HCT116 (cell line): ENCODE measurements at regions not wholly inside any gene's neighbourhood (a gene's known extent, or its start where the extent isn't known, plus 50 kb on each side); places are given as distances from the start of the nearest gene placed in this dataset.

Experiments
- ATAC-seq: fragments of 200-7000 bp; cut with Tn5 transposase; 2 replicates; pipeline ENCODE4 v1.9.1; 2020; ENCODE audit warnings: mild to moderate bottlenecking, moderate library complexity
- BruUV-seq: library from RNA; stranded (reverse); fragments of 400-500 nt; replicated peaks from 2 replicates; lab custom pipeline; 2021; lab: Mats Ljungman, UMichigan
- CTCF ChIA-PET: fragments of 300-600 bp; sonication (Branson Sonifier 250); formaldehyde crosslinking; loops from one replicate; lab custom pipeline; 2021; ENCODE audit warnings: antibody characterized with exemption; lab: Charles Lee
- POLR2A ChIA-PET: fragments of 300-600, 350-600 bp; sonication (Branson Sonifier 250); formaldehyde crosslinking; loops from one replicate; lab custom pipeline; 2021; ENCODE audit warnings: antibody characterized with exemption; lab: Charles Lee
- RAD21 ChIA-PET, 2 experiments: fragments of 300-600 bp; sonication (Branson Sonifier 250); formaldehyde crosslinking; loops; one replicate each; lab custom pipeline; 2023; ENCODE audit warnings: low total read pairs in 2 of 2; ENCODE audit not compliant: uncharacterized antibody in 2 of 2, unreplicated experiment in 2 of 2, low non-redundant PET in 1 of 2; lab: Charles Lee
- DNase-seq: peaks from one replicate; pipeline ENCODE4 v3.0.0-alpha.2; 2010; ENCODE audit warnings: low read depth, low spot score
- H2AFZ ChIP-seq: fragments of 200-600 bp; shearing (Covaris generic), sonication (generic); 2 replicates; pipeline ENCODE4 v1.6.1; 2017; ENCODE audit warnings: low read depth, mixed run types, mixed read lengths, antibody characterized with exemption, low read length; ENCODE audit not compliant: poor library complexity, severe bottlenecking
- H3K27ac ChIP-seq: 2 replicates; pipeline ENCODE4 v1.5.1; 2012; ENCODE audit warnings: low read depth, low read length
- H3K27me3 ChIP-seq: fragments of 200-600 bp; sonication (generic); 2 replicates; pipeline ENCODE4 v1.6.1; 2016; ENCODE audit warnings: mixed run types, low read length, mixed read lengths; ENCODE audit not compliant: insufficient read depth
- H3K36me3 ChIP-seq, 2 experiments: fragments of 200-500 bp in 1 of 2; fragments of 200-600 bp in 1 of 2; sonication (Bioruptor generic) in 1 of 2; sonication (generic) in 1 of 2; 2 replicates each; pipeline versions ENCODE4 v1.5.1 to v1.6.1; 2014 to 2016; ENCODE audit warnings: low read length in 2 of 2, inconsistent platforms in 1 of 2, mixed read lengths in 1 of 2, mixed run types in 1 of 2; ENCODE audit not compliant: insufficient read depth in 2 of 2, control insufficient read depth in 1 of 2
- H3K4me1 ChIP-seq, 2 experiments: fragments of 200-600 bp in 1 of 2; sonication (generic) in 1 of 2; 2 replicates each; pipeline versions ENCODE4 v1.5.1 to v1.6.1; 2012 to 2017; ENCODE audit warnings: low read length in 2 of 2, inconsistent platforms in 1 of 2, mild to moderate bottlenecking in 1 of 2, mixed read lengths in 1 of 2, mixed run types in 1 of 2, moderate library complexity in 1 of 2; ENCODE audit not compliant: insufficient read depth in 2 of 2, control insufficient read depth in 1 of 2
- H3K4me2 ChIP-seq: fragments of 200-600 bp; sonication (generic); 2 replicates; pipeline ENCODE4 v1.6.1; 2017; ENCODE audit warnings: mixed run types, low read length, mixed read lengths
- H3K4me3 ChIP-seq, 2 experiments: fragments of 200-600 bp in 1 of 2; sonication (generic) in 1 of 2; replicated peaks in 1 of 2; 2 replicates each; pipeline ENCODE4 v1.5.1; 2011 to 2016; ENCODE audit warnings: low read length in 2 of 2, control low read depth in 1 of 2, low read depth in 1 of 2, mild to moderate bottlenecking in 1 of 2, mixed read lengths in 1 of 2, mixed run types in 1 of 2
- H3K79me2 ChIP-seq: fragments of 200-600 bp; sonication (generic); 2 replicates; pipeline ENCODE4 v1.6.1; 2017; ENCODE audit warnings: mild to moderate bottlenecking, mixed run types, low read length, moderate library complexity, mixed read lengths; ENCODE audit not compliant: insufficient read depth
- H3K9ac ChIP-seq: fragments of 200-600 bp; sonication (generic); 2 replicates; pipeline ENCODE4 v1.6.1; 2016; ENCODE audit warnings: low read length, mixed read lengths
- H3K9me2 ChIP-seq: fragments of 200-600 bp; sonication (generic), shearing (Covaris generic); 2 replicates; pipeline ENCODE4 v1.6.1; 2017; ENCODE audit warnings: mixed run types, mild to moderate bottlenecking, moderate library complexity; ENCODE audit not compliant: insufficient read depth
- H3K9me3 ChIP-seq, 2 experiments: fragments of 200-500 bp in 1 of 2; fragments of 200-600 bp in 1 of 2; sonication (Bioruptor generic) in 1 of 2; sonication (generic) in 1 of 2; 2 replicates each; pipeline ENCODE4 v1.6.1; 2014 to 2017; ENCODE audit warnings: low read length in 2 of 2, mixed read lengths in 2 of 2, inconsistent platforms in 1 of 2, low read depth in 1 of 2, mild to moderate bottlenecking in 1 of 2, mixed run types in 1 of 2, moderate library complexity in 1 of 2; ENCODE audit not compliant: control insufficient read depth in 1 of 2, insufficient read depth in 1 of 2
- H4K20me1 ChIP-seq: fragments of 200-600 bp; sonication (generic), shearing (Covaris generic); 2 replicates; pipeline ENCODE4 v1.6.1; 2017; ENCODE audit warnings: mixed run types, mild to moderate bottlenecking, moderate library complexity; ENCODE audit not compliant: insufficient read depth
- CBX3 ChIP-seq: IDR thresholded peaks from 2 replicates; pipeline ENCODE4 v1.6.1; 2012; ENCODE audit warnings: low read depth
- CEBPB ChIP-seq: IDR thresholded peaks from 2 replicates; pipeline ENCODE4 v1.6.1; 2012; ENCODE audit warnings: low read depth
- EGR1 ChIP-seq: IDR thresholded peaks from 2 replicates; pipeline ENCODE4 v1.6.1; 2012; ENCODE audit warnings: low read depth
- EZH2 ChIP-seq: fragments of 200-600 bp; sonication (generic); IDR thresholded peaks from 2 replicates; pipeline ENCODE4 v1.6.1; 2017; ENCODE audit warnings: antibody characterized with exemption, mixed run types
- EZH2phosphoT487 ChIP-seq: fragments of 200-600 bp; IDR thresholded peaks from 2 replicates; pipeline ENCODE4 v1.6.1; 2018; ENCODE audit warnings: antibody characterized with exemption, borderline replicate concordance
- JUND ChIP-seq: IDR thresholded peaks from 2 replicates; pipeline ENCODE4 v1.6.1; 2012
- POLR2A ChIP-seq: IDR thresholded peaks from 2 replicates; pipeline ENCODE4 v1.7.0; 2011; ENCODE audit warnings: borderline replicate concordance; ENCODE audit not compliant: insufficient read depth, insufficient read length; ENCODE audit errors: extremely low read depth
- RAD21 ChIP-seq: IDR thresholded peaks from 2 replicates; pipeline ENCODE4 v1.6.1; 2012; ENCODE audit warnings: low read depth, mild to moderate bottlenecking
- SIN3A ChIP-seq: IDR thresholded peaks from 2 replicates; pipeline ENCODE4 v1.6.1; 2012; ENCODE audit warnings: low read depth
- SP1 ChIP-seq: IDR thresholded peaks from 2 replicates; pipeline ENCODE4 v1.6.1; 2012; ENCODE audit warnings: low read depth
- SRF ChIP-seq: IDR thresholded peaks from 2 replicates; pipeline ENCODE4 v1.6.1; 2012; ENCODE audit warnings: low read depth
- TCF7L2 ChIP-seq: IDR thresholded peaks from 2 replicates; pipeline ENCODE4 v1.7.0; 2011; ENCODE audit warnings: borderline replicate concordance, inconsistent platforms; ENCODE audit not compliant: insufficient read depth, insufficient read length; ENCODE audit errors: extremely low read depth
- YY1 ChIP-seq: IDR thresholded peaks from 2 replicates; pipeline ENCODE4 v1.6.1; 2011; ENCODE audit warnings: low read length, low read depth, moderate library complexity, mild to moderate bottlenecking; ENCODE audit not compliant: insufficient replicate concordance; ENCODE audit errors: extremely low read depth
- ZFX ChIP-seq: fragments of 450-650 bp; IDR thresholded peaks from 2 replicates; pipeline ENCODE4 v1.6.1; 2017
- ZNF274 ChIP-seq: fragments of 200-500 bp; sonication (Bioruptor generic); IDR thresholded peaks from 2 replicates; pipeline ENCODE4 v1.6.1; 2014; ENCODE audit warnings: mild to moderate bottlenecking, low read depth, low read length, inconsistent platforms
- intact Hi-C: fragments of 100-400 bp; cut with micrococcal nuclease; formaldehyde crosslinking; loops from 2 replicates; pipeline ENCODE4 v1.10.0; 2022
- TF ChIP-seq, protein P1 (sequence below): IDR thresholded peaks from 2 replicates; pipeline ENCODE4 v1.6.1; 2012
- TF ChIP-seq, protein P2 (sequence below), 3 experiments: fragments of 200-600 bp in 1 of 3; sonication (generic) in 1 of 3; IDR thresholded peaks in 2 of 3; conservative IDR thresholded peaks in 1 of 3; 2 replicates each; pipeline ENCODE4 v1.5.1; 2012 to 2017; ENCODE audit warnings: low read depth in 2 of 3, low read length in 2 of 3, antibody characterized with exemption in 1 of 3, borderline replicate concordance in 1 of 3, control low read depth in 1 of 3, mild to moderate bottlenecking in 1 of 3, mixed read lengths in 1 of 3, mixed run types in 1 of 3, moderate library complexity in 1 of 3; ENCODE audit not compliant: insufficient read depth in 1 of 3
- TF ChIP-seq, protein P3 (sequence below): IDR thresholded peaks from 2 replicates; pipeline ENCODE4 v1.6.1; 2011; ENCODE audit warnings: mild to moderate bottlenecking, low read length, moderate library complexity; ENCODE audit not compliant: insufficient replicate concordance; ENCODE audit errors: extremely low read depth
- TF ChIP-seq, protein P4 (sequence below): IDR thresholded peaks from 2 replicates; pipeline ENCODE4 v1.6.1; 2012; ENCODE audit warnings: low read depth
- TF ChIP-seq, protein P5 (sequence below): IDR thresholded peaks from 2 replicates; pipeline ENCODE4 v1.6.1; 2012

- no TSS peak for BruUV-seq
- POLR2A ChIA-PET, result no interaction called here
- RAD21 ChIA-PET, result no interaction called here
- intact Hi-C loops, result no loop called here
- H3K27me3 ChIP-seq, result no peaks in the 10 kb centered on the region
- no peak overlapping the region for H3K4me3 ChIP-seq
- no peak overlapping the region for H2AFZ ChIP-seq
- no peaks in the 10 kb centered on the region for H3K79me2 ChIP-seq
- no peak overlapping the region for H3K9ac ChIP-seq
- H3K4me2 ChIP-seq, result no peak overlapping the region
- TF ChIP-seq JUND (no peak), YY1 (no peak), EGR1 (no peak), EZH2 (no peak), RAD21 (no peak), ZNF274 (no peak), TCF7L2 (no peak), SRF (no peak), ZFX (no peak), SP1 (no peak), POLR2A (no peak), SIN3A (no peak), CEBPB (no peak), CBX3 (no peak), EZH2phosphoT487 (no peak)
- TF ChIP-seq, protein P1, sequence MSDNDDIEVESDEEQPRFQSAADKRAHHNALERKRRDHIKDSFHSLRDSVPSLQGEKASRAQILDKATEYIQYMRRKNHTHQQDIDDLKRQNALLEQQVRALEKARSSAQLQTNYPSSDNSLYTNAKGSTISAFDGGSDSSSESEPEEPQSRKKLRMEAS, result no peak
- TF ChIP-seq, protein P2, sequence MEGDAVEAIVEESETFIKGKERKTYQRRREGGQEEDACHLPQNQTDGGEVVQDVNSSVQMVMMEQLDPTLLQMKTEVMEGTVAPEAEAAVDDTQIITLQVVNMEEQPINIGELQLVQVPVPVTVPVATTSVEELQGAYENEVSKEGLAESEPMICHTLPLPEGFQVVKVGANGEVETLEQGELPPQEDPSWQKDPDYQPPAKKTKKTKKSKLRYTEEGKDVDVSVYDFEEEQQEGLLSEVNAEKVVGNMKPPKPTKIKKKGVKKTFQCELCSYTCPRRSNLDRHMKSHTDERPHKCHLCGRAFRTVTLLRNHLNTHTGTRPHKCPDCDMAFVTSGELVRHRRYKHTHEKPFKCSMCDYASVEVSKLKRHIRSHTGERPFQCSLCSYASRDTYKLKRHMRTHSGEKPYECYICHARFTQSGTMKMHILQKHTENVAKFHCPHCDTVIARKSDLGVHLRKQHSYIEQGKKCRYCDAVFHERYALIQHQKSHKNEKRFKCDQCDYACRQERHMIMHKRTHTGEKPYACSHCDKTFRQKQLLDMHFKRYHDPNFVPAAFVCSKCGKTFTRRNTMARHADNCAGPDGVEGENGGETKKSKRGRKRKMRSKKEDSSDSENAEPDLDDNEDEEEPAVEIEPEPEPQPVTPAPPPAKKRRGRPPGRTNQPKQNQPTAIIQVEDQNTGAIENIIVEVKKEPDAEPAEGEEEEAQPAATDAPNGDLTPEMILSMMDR (IDR thresholded peaks at IDR 0.05 in 2 of 3, conservative IDR thresholded peaks at IDR 0.05 in 1 of 3; ENCODE audit: borderline replicate concordance in 1 of 3, insufficient read depth in 1 of 3, low read depth in 2 of 3, low read length in 2 of 3), result no peak
- TF ChIP-seq, protein P3, sequence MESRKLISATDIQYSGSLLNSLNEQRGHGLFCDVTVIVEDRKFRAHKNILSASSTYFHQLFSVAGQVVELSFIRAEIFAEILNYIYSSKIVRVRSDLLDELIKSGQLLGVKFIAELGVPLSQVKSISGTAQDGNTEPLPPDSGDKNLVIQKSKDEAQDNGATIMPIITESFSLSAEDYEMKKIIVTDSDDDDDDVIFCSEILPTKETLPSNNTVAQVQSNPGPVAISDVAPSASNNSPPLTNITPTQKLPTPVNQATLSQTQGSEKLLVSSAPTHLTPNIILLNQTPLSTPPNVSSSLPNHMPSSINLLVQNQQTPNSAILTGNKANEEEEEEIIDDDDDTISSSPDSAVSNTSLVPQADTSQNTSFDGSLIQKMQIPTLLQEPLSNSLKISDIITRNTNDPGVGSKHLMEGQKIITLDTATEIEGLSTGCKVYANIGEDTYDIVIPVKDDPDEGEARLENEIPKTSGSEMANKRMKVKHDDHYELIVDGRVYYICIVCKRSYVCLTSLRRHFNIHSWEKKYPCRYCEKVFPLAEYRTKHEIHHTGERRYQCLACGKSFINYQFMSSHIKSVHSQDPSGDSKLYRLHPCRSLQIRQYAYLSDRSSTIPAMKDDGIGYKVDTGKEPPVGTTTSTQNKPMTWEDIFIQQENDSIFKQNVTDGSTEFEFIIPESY, result no peak
- TF ChIP-seq, protein P4, sequence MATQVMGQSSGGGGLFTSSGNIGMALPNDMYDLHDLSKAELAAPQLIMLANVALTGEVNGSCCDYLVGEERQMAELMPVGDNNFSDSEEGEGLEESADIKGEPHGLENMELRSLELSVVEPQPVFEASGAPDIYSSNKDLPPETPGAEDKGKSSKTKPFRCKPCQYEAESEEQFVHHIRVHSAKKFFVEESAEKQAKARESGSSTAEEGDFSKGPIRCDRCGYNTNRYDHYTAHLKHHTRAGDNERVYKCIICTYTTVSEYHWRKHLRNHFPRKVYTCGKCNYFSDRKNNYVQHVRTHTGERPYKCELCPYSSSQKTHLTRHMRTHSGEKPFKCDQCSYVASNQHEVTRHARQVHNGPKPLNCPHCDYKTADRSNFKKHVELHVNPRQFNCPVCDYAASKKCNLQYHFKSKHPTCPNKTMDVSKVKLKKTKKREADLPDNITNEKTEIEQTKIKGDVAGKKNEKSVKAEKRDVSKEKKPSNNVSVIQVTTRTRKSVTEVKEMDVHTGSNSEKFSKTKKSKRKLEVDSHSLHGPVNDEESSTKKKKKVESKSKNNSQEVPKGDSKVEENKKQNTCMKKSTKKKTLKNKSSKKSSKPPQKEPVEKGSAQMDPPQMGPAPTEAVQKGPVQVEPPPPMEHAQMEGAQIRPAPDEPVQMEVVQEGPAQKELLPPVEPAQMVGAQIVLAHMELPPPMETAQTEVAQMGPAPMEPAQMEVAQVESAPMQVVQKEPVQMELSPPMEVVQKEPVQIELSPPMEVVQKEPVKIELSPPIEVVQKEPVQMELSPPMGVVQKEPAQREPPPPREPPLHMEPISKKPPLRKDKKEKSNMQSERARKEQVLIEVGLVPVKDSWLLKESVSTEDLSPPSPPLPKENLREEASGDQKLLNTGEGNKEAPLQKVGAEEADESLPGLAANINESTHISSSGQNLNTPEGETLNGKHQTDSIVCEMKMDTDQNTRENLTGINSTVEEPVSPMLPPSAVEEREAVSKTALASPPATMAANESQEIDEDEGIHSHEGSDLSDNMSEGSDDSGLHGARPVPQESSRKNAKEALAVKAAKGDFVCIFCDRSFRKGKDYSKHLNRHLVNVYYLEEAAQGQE, result no peak
- TF ChIP-seq, protein P5, sequence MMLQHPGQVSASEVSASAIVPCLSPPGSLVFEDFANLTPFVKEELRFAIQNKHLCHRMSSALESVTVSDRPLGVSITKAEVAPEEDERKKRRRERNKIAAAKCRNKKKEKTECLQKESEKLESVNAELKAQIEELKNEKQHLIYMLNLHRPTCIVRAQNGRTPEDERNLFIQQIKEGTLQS, result no peak
- ATAC-seq (no peak), DNase-seq (no peak)
- H3K36me3 ChIP-seq, result no peaks in the 10 kb centered on the region
- CTCF ChIA-PET, result no interaction called here
- H3K4me1 ChIP-seq, result peaks cover 0 to 6% of the 10 kb centered on the region in 2 experiments; a peak in 2 of 4 replicates
- no peaks in the 10 kb centered on the region for H4K20me1 ChIP-seq
- no peaks in the 10 kb centered on the region for H3K9me3 ChIP-seq
- H3K27ac ChIP-seq, result no peak overlapping the region
- H3K9me2 ChIP-seq, result no peaks in the 10 kb centered on the region
Observed at GRCh38 chrX:43479070-43479469, 177.0 kb upstream of the MAOA start.
